ENCODE measurements at regions not wholly inside any gene's neighbourhood (a gene's known extent, or its start where the extent isn't known, plus 50 kb on each side); places are given as distances from the start of the nearest gene placed in this dataset.

- no peak for DNase-seq
Measured at GRCh38 chr15:47950447-47950846, 170.3 kb upstream of the SLC24A5 start.

GRCh38 chr15:47951781-47952180, 169.0 kb upstream of the SLC24A5 start:
- no peak for DNase-seq

GRCh38 chr15:47954196-47954595, 166.6 kb upstream of the SLC24A5 start:
- no peak for DNase-seq

GRCh38 chr15:47955021-47955420, 165.8 kb upstream of the SLC24A5 start:
- no peak for DNase-seq

- no peak for DNase-seq
Measured at GRCh38 chr15:47959617-47960413, 161.0 kb upstream of the SLC24A5 start.

- DNase-seq, result no peak
Measured at GRCh38 chr15:47961401-47962090, 159.2 kb upstream of the SLC24A5 start.

GRCh38 chr15:47963265-47963664, 157.5 kb upstream of the SLC24A5 start:
- DNase-seq, result no peak

GRCh38 chr15:47964229-47964628, 156.6 kb upstream of the SLC24A5 start:
- no peak for DNase-seq

GRCh38 chr15:47965297-47965696, 155.5 kb upstream of the SLC24A5 start:
- DNase-seq, result no peak

GRCh38 chr15:47968593-47968992, 152.2 kb upstream of the SLC24A5 start:
- no peak for DNase-seq

GRCh38 chr15:47971637-47972036, 149.2 kb upstream of the SLC24A5 start:
- DNase-seq, result no peak

- no peak for DNase-seq
Measured at GRCh38 chr15:47972738-47973137, 148.1 kb upstream of the SLC24A5 start.

GRCh38 chr15:47974724-47975123, 146.1 kb upstream of the SLC24A5 start:
- DNase-seq, result no peak

GRCh38 chr15:47975427-47975826, 145.4 kb upstream of the SLC24A5 start:
- no peak for DNase-seq

GRCh38 chr15:47983533-47983932, 137.3 kb upstream of the SLC24A5 start:
- DNase-seq, result no peak

- no peak for DNase-seq
Measured at GRCh38 chr15:47985568-47985967, 135.2 kb upstream of the SLC24A5 start.

GRCh38 chr15:47987461-47987860, 133.3 kb upstream of the SLC24A5 start:
- no peak for DNase-seq

GRCh38 chr15:47987908-47988532, 132.8 kb upstream of the SLC24A5 start:
- DNase-seq, result peak; percentile 54

- DNase-seq, result no peak
Measured at GRCh38 chr15:47988564-47988963, 132.2 kb upstream of the SLC24A5 start.

- DNase-seq, result no peak
Measured at GRCh38 chr15:47990821-47991220, 130.0 kb upstream of the SLC24A5 start.

- DNase-seq, result no peak
Measured at GRCh38 chr15:47991357-47991756, 129.4 kb upstream of the SLC24A5 start.

GRCh38 chr15:47993051-47993450, 127.7 kb upstream of the SLC24A5 start:
- no peak for DNase-seq

- DNase-seq, result no peak
Measured at GRCh38 chr15:47997195-47998080, 123.4 kb upstream of the SLC24A5 start.

Data from right hindlimb (tissue), 1 donor.